CD4-positive, alpha-beta T cell treated with Interleukin-4 for 1 hour (primary cell): ENCODE measurements at regions not wholly inside any gene's neighbourhood (a gene's known extent, or its start where the extent isn't known, plus 50 kb on each side); places are given as distances from the start of the nearest gene placed in this dataset.

Experiments
- DNase-seq, 2 donors: peaks; one replicate each; pipeline ENCODE4 v3.0.0-alpha.2; 2020 to 2022

DNA sequence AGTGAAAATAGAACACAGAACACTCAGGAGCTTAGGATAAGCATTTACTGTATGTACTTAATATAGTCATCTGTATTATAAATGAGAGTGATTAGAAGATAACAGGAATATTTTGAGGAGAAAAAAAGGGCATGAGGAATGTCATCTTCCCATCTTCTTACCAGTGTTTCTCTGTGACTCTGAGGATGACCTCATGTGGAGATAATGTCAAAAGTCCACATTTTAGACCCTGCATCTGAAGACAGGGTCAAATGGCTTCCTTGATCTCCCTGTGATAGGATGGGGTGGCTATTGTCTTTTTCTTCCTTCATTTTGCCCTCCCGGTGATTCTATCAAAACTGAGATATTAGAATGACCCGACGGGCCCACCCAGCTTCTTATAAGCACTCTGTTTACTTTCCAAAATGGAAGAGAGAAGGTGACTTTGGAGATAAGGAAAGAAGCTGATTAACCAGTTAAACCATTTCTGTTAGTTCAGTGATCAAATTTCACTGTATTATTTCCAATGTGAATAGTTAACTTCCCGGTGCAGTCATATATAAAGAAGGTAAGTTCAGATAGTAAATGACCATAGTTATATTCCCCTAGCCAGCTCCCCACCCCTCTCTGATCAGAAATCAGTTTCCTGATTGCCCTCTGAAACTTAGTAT, 115.7 kb upstream of the SALL4 start:
- no peak for DNase-seq

DNA sequence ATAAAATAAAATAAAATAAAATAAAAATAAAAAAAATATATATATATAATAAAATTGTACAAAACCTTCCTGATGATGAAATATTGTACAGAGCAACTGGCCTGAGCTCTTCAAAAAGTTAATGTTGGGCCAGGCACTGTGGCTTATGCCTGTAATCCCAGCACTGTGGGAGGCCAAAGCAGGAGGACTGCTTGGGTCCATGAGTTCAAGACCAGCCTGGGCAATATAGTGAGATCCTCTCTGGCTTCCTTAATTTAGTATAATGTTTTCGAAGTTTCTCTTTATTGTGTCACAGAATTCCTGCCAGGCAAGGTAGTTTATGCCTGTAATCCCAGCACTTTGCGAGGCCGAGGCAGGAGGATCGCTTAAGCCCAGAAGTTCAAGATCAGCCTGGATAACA, 113.9 kb upstream of the SALL4 start:
- no peak for DNase-seq

DNA sequence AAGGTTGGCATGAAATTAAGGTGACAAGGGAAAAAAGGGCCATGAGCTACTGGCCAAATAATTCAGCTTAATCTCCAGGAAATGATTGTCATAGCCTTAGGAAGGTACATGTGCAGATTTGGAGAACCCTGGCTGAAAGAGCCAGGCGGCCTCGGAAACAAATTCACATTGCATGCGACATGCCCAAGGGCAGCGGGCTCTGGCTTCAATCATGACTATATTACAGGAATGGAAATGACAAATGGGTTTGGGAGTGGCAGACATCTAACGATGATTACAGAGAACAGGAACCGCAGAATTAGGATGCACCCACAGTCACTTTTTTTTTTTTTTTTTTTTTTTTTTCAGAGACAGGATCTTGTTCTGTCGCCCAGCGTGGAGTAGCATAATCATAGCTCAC, 112.4 kb upstream of the SALL4 start:
- DNase-seq: no peak

DNA sequence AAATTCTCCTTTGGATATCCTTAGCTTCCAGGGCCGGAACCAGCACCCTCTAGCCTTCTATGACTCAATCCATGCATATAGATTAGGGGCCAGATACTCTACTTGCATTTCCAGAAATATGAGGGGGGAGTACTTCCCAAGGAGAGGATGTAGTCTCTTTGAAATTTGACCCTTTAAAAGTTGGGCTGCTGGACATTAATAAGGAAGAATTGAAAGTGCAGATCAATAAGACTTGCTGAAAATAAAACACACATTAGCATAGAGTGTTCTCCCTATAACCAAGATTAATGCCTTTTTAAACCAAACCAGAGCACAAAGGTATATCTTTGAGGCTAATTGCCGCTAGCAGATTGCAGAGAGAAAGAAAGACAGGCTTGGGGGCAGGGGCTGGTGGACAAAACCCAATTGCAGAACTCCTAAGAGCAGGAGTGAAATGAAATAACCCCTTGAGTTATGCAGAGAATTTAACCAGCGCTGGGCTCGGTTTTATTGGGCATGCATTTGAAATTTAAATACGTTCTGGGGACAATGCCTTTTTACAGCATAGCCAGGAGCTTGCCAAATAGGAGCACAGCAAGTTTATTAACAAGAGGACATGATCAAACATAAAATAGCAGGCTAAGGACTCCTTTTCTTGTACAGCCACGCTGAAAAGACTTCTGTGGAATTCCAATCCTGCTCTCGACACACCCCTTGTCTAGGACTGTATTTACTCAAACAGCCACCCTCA, 108.2 kb upstream of the SALL4 start:
- no peak for DNase-seq

DNA sequence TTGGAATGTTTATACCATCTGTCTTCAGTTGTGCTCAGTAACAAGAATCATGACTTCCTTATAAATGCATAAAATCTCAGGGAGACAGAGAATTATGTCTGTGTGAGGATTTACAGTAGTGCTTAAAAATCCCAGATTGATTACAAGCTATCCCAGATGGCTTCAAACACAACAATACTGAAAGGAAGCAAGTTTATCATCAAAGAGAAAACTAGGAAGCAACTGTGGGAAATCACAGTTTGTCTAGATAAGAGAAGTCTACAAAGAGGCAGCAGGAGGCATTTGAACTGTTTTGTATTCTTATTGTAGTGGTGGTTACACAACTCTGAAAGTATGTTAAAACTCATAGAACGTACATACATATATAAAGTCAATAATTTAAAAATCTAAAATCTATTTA, 104.4 kb upstream of the SALL4 start:
- DNase-seq: no peak

DNA sequence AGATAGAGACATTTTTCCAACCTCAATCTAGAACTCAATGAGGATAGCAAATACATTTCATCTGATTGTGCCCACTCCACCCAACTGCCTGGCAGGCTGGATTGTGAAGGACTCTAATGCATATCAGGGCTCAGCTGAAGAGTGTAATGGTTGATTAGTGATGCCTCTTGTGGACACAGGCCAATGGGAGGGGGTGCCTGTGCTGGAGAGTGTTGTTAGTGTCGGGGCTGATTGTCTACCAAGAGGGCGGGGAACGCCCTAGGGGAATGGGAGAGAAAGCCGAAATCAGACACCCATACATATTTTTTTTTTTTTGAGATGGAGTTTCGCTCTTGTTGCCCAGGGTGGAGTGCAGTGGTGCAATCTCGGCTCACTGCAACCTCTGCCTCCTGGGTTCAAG, 103.7 kb upstream of the SALL4 start:
- DNase-seq: no peak

DNA sequence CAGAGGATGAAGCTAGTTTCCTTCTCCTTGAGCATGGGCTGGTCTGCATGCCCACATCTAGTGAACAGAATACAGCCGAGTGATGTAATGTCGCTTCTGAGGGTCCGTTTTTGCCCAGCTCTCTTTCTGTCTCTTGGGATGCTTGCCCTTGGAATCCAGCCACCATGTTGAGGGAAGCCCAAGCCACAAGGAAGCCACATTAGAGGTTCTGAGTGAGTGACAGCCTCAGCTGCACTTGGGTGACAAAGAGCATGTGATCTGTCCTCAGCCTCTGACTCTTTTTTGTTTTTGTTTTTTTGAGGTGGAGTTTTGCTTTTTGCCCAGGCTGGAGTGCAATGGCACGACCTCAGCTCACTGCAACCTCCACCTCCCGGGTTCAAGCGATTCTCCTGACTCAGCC, 100.6 kb upstream of the SALL4 start:
- DNase-seq: no peak

DNA sequence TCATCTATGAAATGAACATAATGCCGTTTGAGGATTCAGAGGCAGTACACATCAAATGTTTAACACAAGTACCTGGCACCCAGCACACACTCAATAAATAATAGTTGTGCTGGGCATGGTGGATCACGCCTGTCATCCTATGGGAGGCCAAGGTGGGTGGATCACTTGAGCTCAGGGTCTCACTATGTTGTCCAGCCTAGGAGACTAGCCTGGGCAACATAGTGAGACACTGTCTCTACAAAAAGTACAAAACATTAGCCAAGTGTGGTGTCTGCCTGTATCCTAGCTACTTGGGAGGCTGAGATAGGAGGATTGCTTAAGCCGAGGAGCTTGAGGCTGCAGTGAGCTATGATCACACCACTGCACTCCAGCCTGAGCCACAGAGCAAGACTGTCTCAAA, 98.1 kb upstream of the SALL4 start:
- no peak for DNase-seq

DNA sequence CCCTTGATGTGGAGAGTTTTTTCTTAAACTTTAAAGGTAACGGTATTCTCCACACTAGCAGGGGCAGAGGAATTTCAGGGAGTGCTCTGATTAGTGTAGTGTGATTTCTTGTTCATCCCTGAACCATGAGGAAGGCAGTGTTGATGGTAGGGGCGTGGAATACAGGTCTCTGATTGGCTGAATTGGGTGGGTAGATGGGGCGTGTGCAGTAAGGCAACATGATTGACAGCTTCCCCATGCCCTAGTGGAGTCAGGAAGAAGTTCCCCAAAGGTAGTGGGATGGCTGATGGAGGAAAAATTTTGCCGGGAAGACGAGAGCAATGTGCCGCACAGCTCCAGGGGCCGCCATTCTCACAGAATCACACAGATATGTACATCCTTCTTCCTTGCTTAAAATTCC, 97.4 kb upstream of the SALL4 start:
- DNase-seq: no peak

DNA sequence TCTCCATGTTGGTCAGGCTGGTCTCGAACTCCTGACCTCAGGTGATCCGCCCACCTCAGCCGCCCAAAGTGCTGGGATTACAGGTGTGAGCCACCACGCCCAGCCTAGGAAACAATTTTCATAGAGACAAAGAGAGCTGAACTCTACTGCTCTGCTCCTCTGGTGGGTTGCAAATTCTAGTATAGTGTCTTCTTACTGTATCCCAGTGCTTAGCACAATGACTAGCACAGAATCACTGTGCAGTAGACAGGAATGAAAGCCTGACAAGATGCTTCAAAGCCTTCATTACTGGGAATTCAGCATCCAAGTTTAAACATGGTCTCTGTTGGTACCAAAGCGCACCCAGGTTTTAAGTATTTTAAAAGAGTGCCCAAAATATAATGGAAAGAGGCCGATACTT, 96.5 kb upstream of the SALL4 start:
- no peak for DNase-seq

DNA sequence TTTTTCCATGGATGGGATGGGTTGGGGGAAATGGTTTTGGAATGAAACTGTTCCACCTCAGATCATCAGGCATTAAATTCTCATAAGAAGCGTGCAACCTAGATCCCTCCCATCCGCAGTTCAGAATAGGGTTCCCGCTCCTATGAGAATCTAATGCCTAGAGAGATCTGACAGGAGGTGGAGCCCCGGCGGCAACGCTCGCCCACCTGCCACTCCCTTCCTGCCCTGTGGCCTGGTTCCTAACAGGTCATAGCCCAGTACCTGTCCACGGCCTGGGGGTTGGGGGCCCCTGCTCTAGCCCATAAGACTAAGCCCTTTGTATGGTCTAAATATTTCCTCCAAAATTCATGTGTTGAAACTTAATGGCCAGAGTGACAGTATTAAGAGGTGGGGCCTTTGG, 92.3 kb upstream of the SALL4 start:
- DNase-seq: no peak

DNA sequence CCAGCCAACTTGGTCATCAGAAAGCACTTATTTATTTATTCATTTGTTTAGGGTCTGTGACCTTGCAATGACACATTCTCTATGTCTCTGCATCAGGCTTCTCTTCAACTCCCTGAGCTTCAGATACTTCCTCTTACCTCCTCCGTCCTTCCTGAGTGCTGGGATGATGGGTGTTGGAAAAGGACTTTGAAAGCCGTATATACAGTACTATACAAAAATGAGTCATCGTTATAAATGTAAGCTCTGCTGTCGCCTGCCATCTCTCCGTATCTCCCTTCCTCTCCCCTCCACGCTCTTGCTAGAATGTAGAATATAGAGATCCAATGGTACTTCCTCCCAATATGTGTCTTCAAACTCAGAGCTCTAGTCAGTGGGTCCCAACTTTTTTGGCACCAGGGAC, 91.9 kb upstream of the SALL4 start:
- DNase-seq: no peak

DNA sequence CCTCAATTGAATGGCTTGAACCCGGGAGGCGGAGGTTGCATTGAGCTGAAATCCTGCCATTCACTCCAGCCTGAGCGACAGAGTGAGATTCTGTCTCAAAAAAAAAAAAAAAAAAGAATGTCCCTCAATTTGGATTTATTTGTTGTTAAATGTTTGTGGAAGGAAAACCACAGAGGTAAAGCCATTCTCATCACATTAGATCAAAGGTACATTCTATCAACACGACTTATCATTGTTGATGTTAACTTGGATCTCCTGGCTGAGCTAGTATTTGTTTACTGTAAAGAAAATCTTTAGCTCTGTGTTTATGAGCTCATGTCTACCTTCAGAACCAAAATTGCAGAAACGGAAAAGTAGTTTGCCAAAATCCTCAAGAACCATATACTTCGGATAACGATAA, 91.4 kb upstream of the SALL4 start:
- no peak for DNase-seq

DNA sequence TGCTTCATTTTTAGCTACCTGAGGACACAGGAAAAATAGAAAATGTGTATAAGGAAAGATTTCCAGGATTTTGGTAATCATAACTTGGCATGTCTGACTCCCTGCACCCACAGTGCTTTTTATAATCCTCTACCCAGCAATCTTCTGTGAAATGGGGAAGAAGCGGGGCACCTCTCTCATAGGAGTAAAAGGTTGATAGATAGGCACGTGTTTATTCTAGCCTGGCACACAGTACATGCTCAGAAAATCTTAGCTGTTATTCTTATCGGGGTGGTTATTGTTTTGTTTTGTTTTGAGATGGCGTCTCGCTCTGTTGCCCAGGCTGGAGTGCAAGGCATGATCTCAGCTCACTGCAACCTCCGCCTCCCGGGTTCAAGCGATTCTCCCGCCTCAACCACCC, 87.7 kb upstream of the SALL4 start:
- no peak for DNase-seq

DNA sequence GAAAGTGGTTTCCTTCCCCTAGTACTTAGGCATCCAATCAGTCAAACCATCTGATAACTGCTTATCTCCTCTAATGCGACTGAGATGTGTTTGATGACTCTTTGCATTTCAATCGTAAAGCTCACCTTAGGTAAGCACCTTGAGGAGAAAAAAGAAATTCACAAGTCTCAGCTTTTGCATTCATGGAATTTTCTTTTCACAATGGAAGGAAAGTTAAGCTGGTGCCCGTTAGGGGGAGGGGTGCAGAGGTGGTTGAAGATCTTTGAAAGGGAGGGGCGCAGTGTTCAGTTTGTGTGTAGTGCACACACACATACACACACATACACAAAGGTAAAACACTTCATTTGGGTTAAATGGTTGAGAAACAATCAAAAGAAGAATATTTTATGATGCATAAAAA, 87.1 kb upstream of the SALL4 start:
- no peak for DNase-seq

DNA sequence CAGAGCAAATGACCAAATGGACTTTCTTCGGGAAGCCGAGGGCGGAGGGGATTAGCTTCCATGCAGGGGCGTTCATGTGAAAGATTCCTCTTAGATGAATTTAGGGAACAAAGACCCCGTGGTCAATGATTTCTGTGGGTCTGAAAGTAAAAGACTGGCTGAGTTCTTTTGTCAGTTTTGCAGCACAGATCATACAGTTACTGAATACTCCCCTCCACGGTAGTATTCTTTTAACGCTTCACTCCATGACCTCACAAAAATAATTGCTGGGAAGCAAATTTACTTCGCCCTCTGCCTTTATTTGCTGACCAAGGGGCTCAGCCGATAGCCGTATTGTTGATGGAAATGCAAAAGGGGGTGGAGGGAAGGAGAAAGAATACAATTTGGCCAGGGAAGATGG, 86.0 kb upstream of the SALL4 start:
- no peak for DNase-seq

DNA sequence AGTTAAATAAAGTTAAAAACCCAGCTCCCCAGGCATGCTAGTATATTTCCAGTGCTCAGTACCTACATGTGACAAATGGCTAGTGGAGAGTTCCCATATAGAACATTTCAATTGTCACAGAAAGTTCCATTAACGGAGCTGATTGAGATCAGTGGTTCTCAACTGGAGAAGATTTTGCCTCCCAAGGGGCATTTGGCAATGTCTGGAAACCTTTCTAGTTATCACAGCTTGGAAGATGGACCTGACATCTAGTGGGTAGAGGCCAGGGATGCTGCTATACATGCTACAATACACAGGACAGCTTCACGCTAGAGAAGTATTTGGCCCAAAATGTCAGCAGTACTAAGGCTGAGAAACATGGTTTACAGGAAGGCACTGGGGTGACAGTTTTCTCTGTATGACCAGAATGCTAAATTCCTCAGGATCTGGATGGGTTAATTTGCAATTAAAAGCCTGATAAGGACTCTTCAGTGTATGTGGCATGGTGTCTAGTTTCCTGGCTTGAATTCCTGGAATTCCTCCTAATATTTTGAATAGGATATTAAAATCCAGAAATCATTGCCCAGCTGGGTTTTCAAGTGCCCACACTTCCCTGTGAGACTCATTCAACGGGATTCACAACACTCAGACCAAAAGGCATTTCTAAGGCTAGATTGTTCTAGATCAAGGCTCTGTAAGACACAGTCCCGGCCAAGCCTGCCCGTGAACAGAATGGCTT, 84.7 kb upstream of the SALL4 start:
- DNase-seq: no peak

DNA sequence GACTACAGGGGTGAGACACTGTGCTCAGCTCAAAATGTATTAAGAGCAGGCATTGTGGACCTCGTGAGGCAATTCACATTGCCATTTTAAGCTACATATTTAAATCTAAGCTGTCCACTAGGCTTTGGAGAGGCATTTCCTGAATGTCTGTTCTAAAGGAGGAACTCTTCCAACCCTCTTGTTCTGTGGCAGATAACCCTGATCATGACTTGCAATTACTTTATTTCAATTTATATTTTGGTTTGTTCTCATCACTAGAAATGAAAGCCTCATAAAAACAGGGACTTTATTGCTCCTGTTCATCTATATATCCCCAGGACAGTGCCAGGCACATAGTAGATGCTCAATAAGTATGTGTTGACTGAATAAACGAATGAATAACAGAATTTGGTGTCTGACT, 84.0 kb upstream of the SALL4 start:
- DNase-seq: no peak

DNA sequence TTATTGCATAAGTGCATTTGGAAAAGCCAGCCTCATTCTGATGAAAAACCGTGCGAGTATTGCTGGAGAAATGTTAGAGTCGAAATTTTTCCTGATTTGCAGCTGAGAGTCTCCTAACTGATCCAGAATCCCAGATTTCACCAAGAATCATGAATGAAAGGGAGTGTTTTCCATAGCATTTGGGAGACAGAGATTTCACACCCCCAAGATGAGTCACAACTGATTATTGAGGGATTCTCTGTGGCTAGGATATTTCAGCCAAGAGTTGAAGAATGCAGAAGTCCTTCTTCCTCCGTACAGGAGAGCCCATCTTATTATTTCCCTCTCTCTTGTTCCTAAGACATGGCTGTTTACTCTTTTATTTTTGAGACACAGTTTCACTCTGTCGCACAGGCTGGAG, 82.2 kb upstream of the SALL4 start:
- DNase-seq: no peak

DNA sequence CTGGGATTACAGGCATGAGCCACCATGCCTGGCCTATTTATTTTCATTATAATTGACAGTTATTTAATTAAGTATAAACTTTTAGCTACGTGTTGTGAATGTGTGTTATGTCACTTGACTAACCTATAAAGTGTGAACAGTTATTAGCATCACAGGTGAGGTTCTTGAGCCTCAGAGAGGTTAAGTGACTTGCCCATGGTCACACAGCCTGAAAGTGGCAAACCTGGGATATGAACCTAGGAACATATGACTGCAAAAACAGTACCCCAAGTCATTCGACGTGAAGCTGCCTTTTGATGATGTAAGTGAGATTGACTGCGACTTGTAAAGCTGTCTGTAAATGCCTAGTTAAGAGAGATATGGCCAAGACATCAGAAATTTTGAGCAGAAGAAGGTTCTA, 77.9 kb upstream of the SALL4 start:
- DNase-seq: no peak

DNA sequence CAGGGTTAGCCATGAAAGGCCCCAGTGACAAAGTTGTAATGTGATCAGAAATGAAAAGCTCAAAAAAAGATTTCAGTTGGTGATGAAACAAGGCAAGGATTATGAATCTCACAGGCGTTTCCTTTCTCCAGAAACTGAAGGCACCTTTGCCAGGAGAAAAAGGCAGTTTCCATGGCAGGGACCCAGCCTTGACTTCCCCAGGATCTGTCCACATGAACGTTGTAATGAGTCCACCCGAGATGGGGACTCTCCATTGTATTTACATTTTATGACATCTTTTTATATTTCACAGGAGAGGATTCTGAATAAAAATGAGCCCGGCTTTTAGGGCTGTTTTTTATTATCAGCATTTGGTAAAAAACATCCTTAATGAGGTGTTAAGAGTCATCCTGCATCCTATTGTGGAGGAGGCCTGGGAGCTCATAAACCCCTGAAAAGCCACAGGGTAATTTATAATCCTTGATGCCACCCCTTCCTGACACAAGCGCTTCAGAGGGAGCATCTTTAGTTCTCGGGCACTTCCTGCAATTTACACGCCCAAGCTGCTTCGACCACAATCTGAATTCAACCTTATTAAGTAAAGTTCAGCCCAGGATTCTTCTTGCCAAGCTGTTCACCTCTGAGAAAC, 74.1 kb upstream of the SALL4 start:
- no peak for DNase-seq

DNA sequence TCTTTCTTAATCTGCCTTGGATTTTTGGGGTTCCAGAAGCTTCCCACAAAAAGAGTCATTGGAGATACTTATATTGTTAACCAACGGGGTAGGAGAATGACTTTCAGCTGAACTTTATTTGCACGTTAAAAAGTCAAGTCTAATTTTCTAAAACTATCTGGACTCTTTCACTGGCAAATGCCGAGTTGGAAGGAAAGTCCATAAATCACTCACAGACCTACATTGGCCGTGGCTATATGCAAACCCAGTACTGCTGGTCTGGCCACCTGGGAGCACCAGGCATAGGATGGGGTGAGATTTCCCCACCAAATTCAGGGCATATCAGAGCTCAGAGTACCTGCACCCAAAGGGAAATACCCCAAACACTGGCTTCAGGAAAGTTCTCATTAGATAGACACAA, 71.3 kb upstream of the SALL4 start:
- no peak for DNase-seq

DNA sequence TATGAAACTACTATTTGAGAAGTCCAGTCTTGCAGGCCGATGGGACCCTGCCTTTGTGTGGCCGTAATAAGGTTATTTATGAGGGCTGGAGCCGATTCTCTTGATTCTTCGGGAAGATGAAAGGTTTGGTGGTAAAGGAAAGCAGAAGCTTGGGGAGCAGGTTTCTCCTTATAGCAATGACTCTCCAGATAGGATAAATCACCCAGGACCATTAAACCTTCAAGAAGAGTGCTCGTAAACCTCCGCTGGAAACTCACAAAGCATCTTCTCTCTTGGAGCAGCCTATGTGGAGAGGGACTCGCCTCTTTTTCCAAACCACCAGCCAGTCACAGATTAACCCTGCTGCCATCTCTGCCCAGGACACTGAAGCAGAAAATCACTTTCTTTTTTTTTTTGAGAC, 69.6 kb upstream of the SALL4 start:
- DNase-seq: no peak

DNA sequence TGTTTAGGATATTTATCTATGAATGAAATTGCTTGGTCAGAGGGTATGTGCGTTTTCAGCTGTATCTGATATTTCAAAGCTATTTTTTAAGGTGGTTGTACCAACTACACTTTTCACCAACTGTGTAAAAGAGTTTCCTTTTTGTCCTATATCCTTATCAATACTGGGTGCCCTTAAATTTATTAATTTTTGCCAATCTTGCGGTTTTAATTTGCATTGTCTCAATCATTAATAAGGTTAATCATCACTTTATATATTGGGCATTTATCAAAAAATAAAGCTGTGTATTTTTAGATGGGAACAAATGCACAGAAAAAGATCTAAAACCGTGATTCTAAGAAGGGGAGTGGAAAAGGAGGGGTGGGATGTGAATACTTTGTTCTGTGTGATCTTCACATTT, 66.7 kb upstream of the SALL4 start:
- DNase-seq: no peak
